ENCODE measurements at regions not wholly inside any gene's neighbourhood (a gene's known extent, or its start where the extent isn't known, plus 50 kb on each side); places are given as distances from the start of the nearest gene placed in this dataset.

- no peak for TF ChIP-seq REST (IDR thresholded peaks at IDR 0.05; ENCODE audit: insufficient replicate concordance, low read depth)
- no peak for TF ChIP-seq GABPA (IDR thresholded peaks at IDR 0.05; ENCODE audit: low read depth)
- TF ChIP-seq CTCF (IDR thresholded peaks at IDR 0.05; ENCODE audit: insufficient read depth, low read length) = no peak
- TF ChIP-seq SPI1 (IDR thresholded peaks at IDR 0.05; ENCODE audit: borderline replicate concordance, low read depth) = no peak
- no peak for TF ChIP-seq POLR2AphosphoS5 (IDR thresholded peaks at IDR 0.05; ENCODE audit: low read depth)
- no peak for DNase-seq (ENCODE audit: low read depth in 1 of 2, low spot score in 1 of 2)
- H3K27me3 ChIP-seq (ENCODE audit: insufficient read depth, poor library complexity, severe bottlenecking) = no peaks in the 10 kb centered on the region
- H3K27ac ChIP-seq (replicated peaks) = no peak overlapping the region
- H3K4me3 ChIP-seq (replicated peaks; ENCODE audit: insufficient read depth, low read length) = no peak overlapping the region
Measured at GRCh38 chr15:26449291-26449690, 323.6 kb downstream of the GABRB3 start.

DNA sequence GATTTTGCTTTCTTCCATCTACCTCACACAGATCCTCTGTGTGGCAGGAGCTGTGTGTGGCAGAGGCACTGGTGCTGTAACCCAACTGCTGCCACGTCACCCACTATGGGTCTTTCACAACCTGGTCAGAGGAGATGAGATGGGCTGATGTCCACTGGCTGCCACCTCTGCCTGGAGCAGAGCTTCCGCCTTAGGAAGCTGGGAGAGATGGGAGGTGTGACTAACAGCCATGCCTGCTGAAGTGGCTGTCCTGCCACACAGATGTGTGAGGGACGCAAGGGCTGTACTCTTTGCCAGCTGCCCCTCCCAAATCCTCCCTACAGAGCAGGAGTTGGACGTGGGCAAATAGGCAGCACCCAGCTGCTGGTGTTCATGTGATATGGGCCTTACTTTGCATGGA, 329.5 kb downstream of the GABRB3 start:
- no peaks in the 10 kb centered on the region for H3K27me3 ChIP-seq (ENCODE audit: insufficient read depth, poor library complexity, severe bottlenecking)
- H3K27ac ChIP-seq (replicated peaks) = no peak overlapping the region
- no peak overlapping the region for H3K4me3 ChIP-seq (replicated peaks; ENCODE audit: insufficient read depth, low read length)
- DNase-seq (ENCODE audit: low read depth in 1 of 2, low spot score in 1 of 2) = no peak
- TF ChIP-seq CTCF (IDR thresholded peaks at IDR 0.05; ENCODE audit: insufficient read depth, low read length) (no peak), REST (IDR thresholded peaks at IDR 0.05; ENCODE audit: insufficient replicate concordance, low read depth) (no peak), POLR2AphosphoS5 (IDR thresholded peaks at IDR 0.05; ENCODE audit: low read depth) (no peak), GABPA (IDR thresholded peaks at IDR 0.05; ENCODE audit: low read depth) (no peak), SPI1 (IDR thresholded peaks at IDR 0.05; ENCODE audit: borderline replicate concordance, low read depth) (no peak)

DNA sequence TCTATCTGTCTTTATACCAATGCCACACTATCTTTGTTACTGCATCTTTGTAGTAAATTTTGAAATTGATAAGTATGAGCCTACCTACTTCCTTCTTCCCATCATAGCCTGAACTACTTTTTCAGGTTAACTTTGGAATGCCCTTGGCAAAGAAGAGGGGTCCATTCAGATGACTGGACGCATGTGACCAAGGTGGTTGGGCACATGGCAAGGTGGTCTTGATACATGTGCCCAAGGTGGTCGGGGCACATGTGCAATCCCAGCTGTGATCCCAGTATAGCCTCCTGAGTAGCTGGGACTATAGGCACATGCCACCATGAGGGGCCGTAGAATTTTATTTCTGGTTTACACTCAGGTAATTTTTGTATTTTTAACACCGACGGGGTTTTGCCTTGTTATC, 330.2 kb downstream of the GABRB3 start:
- no peaks in the 10 kb centered on the region for H3K27me3 ChIP-seq (ENCODE audit: insufficient read depth, poor library complexity, severe bottlenecking)
- H3K4me3 ChIP-seq (replicated peaks; ENCODE audit: insufficient read depth, low read length) = no peak overlapping the region
- DNase-seq (ENCODE audit: low read depth in 1 of 2, low spot score in 1 of 2) = no peak
- TF ChIP-seq GABPA (IDR thresholded peaks at IDR 0.05; ENCODE audit: low read depth) = no peak
- no peak for TF ChIP-seq REST (IDR thresholded peaks at IDR 0.05; ENCODE audit: insufficient replicate concordance, low read depth)
- TF ChIP-seq POLR2AphosphoS5 (IDR thresholded peaks at IDR 0.05; ENCODE audit: low read depth) = no peak
- TF ChIP-seq CTCF (IDR thresholded peaks at IDR 0.05; ENCODE audit: insufficient read depth, low read length) = no peak
- no peak for TF ChIP-seq SPI1 (IDR thresholded peaks at IDR 0.05; ENCODE audit: borderline replicate concordance, low read depth)
- H3K27ac ChIP-seq (replicated peaks) = no peak overlapping the region

Data from HL-60 (cell line).